ENCODE measurements at regions not wholly inside any gene's neighbourhood (a gene's known extent, or its start where the extent isn't known, plus 50 kb on each side); places are given as distances from the start of the nearest gene placed in this dataset.

DNA sequence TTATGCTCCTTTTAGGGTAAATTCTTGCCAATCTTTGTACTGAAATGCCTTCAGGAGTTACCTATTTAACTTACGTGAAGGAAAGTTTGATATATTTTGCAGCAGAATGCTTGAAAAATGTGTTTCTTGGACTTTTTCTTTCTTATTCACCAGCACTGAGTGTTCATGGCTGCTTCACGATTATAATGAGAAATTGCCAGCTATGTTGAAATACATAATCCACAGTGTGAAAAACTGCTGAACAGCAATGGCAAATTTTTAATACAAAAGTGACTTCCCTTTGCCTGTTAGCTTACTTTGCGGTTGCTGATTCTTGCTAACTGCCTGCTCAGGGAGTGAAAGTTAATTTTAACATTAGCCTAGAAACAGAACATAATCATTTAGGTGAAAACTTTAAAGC, 153.8 kb upstream of the SLC4A4 start:
- no peaks in the 10 kb centered on the region for H3K9me3 ChIP-seq (replicated peaks; ENCODE audit: control insufficient read depth, insufficient read depth, low read length)
- BruUV-seq (replicated peaks): no TSS peak
- H3K4me2 ChIP-seq (ENCODE audit: control insufficient read depth, insufficient read depth): no peak overlapping the region
- no peak overlapping the region for H3K9ac ChIP-seq (ENCODE audit: control insufficient read depth, insufficient read depth, low read length)
- WGBS (ENCODE audit: insufficient coverage, insufficient replicate concordance, low lambda C conversion rate, missing lambda C conversion rate): 62% methylated on average over 3 of the region's 3 CpGs
- DNase-seq (ENCODE audit: low read depth, low spot score) (no peak), ATAC-seq (no peak), FAIRE-seq (no peak)
- no peaks in the 10 kb centered on the region for H3K4me1 ChIP-seq (ENCODE audit: control insufficient read depth, insufficient read depth, low read length)
- no peak for TF ChIP-seq PAX8 (IDR thresholded peaks at IDR 0.05)
- TF ChIP-seq NRF1 (conservative IDR thresholded peaks at IDR 0.05; ENCODE audit: low read depth, low read length): no peak
- TF ChIP-seq ZNF24 (IDR thresholded peaks at IDR 0.05): no peak
- TF ChIP-seq SIX5 (IDR thresholded peaks at IDR 0.05; ENCODE audit: low read depth, low read length, severe bottlenecking): no peak
- TF ChIP-seq BMI1 (IDR thresholded peaks at IDR 0.05; ENCODE audit: borderline replicate concordance): no peak
- no peak for TF ChIP-seq KAT2A (conservative IDR thresholded peaks at IDR 0.05; ENCODE audit: control insufficient read depth, low read depth, low read length)
- no peak for TF ChIP-seq TAF1 (IDR thresholded peaks at IDR 0.05; ENCODE audit: borderline replicate concordance, low read depth, low read length)
- no peak for TF ChIP-seq RFX5 (IDR thresholded peaks at IDR 0.05; ENCODE audit: low read depth, low read length)
- no peak for TF ChIP-seq ZZZ3 (IDR thresholded peaks at IDR 0.05; ENCODE audit: control insufficient read depth, insufficient read length, low read depth)
- TF ChIP-seq PAX5 (IDR thresholded peaks at IDR 0.05; ENCODE audit: borderline replicate concordance, low read depth, low read length): no peak
- TF ChIP-seq CREB1 (IDR thresholded peaks at IDR 0.05; ENCODE audit: low read depth): no peak
- TF ChIP-seq, protein P1, sequence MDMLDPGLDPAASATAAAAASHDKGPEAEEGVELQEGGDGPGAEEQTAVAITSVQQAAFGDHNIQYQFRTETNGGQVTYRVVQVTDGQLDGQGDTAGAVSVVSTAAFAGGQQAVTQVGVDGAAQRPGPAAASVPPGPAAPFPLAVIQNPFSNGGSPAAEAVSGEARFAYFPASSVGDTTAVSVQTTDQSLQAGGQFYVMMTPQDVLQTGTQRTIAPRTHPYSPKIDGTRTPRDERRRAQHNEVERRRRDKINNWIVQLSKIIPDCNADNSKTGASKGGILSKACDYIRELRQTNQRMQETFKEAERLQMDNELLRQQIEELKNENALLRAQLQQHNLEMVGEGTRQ (IDR thresholded peaks at IDR 0.05; ENCODE audit: borderline replicate concordance, low read depth, low read length): no peak
- no peak for TF ChIP-seq MEF2B (IDR thresholded peaks at IDR 0.05; ENCODE audit: partially characterized antibody, poor library complexity, severe bottlenecking)
- no peak for TF ChIP-seq IKZF1 (conservative IDR thresholded peaks at IDR 0.05)
- no peak for TF ChIP-seq BHLHE40 (IDR thresholded peaks at IDR 0.05; ENCODE audit: borderline replicate concordance in 1 of 2, low read depth in 2 of 2, low read length in 1 of 2)
- TF ChIP-seq JUNB (IDR thresholded peaks at IDR 0.05): no peak
- TF ChIP-seq, protein P2, sequence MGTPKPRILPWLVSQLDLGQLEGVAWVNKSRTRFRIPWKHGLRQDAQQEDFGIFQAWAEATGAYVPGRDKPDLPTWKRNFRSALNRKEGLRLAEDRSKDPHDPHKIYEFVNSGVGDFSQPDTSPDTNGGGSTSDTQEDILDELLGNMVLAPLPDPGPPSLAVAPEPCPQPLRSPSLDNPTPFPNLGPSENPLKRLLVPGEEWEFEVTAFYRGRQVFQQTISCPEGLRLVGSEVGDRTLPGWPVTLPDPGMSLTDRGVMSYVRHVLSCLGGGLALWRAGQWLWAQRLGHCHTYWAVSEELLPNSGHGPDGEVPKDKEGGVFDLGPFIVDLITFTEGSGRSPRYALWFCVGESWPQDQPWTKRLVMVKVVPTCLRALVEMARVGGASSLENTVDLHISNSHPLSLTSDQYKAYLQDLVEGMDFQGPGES (IDR thresholded peaks at IDR 0.05): no peak
- TF ChIP-seq EED (IDR thresholded peaks at IDR 0.05; ENCODE audit: low read depth): no peak
- TF ChIP-seq, protein P3, sequence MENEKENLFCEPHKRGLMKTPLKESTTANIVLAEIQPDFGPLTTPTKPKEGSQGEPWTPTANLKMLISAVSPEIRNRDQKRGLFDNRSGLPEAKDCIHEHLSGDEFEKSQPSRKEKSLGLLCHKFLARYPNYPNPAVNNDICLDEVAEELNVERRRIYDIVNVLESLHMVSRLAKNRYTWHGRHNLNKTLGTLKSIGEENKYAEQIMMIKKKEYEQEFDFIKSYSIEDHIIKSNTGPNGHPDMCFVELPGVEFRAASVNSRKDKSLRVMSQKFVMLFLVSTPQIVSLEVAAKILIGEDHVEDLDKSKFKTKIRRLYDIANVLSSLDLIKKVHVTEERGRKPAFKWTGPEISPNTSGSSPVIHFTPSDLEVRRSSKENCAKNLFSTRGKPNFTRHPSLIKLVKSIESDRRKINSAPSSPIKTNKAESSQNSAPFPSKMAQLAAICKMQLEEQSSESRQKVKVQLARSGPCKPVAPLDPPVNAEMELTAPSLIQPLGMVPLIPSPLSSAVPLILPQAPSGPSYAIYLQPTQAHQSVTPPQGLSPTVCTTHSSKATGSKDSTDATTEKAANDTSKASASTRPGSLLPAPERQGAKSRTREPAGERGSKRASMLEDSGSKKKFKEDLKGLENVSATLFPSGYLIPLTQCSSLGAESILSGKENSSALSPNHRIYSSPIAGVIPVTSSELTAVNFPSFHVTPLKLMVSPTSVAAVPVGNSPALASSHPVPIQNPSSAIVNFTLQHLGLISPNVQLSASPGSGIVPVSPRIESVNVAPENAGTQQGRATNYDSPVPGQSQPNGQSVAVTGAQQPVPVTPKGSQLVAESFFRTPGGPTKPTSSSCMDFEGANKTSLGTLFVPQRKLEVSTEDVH (IDR thresholded peaks at IDR 0.05; ENCODE audit: low read depth, partially characterized antibody): no peak
- ChIA-PET RAD21 (ENCODE audit: unreplicated experiment) (interaction anchor here (0.5 to 1.5 kb wide), 3 partner anchors 227 to 1101 kb away, joined by 3 to 6 read pairs (median 5); no protein-coding TSS in a partner anchor), CTCF (interaction anchor here (0.9 to 3.2 kb wide), 17 partner anchors 10 to 1118 kb away, joined by 3 to 17 read pairs (median 4); no protein-coding TSS in a partner anchor), POLR2A (no interaction called here), SMC1A (ENCODE audit: uncharacterized antibody, unreplicated experiment) (interaction anchor here (0.9 to 1.6 kb wide), 5 partner anchors 10 to 524 kb away, joined by 3 to 6 read pairs (median 4); no protein-coding TSS in a partner anchor)
- peaks cover 5 to 24% of the 10 kb centered on the region in 2 experiments for H3K27me3 ChIP-seq (replicated peaks in 1 of 2; ENCODE audit: control insufficient read depth in 2 of 2, insufficient read depth in 2 of 2, low read length in 1 of 2)
- no peaks in the 10 kb centered on the region for H3K36me3 ChIP-seq (ENCODE audit: control insufficient read depth in 2 of 2, insufficient read depth in 2 of 2, low read length in 1 of 2)
- H2AFZ ChIP-seq (ENCODE audit: control insufficient read depth, low read depth, low read length): no peak overlapping the region
- H4K20me1 ChIP-seq (ENCODE audit: control insufficient read depth, insufficient read depth): no peaks in the 10 kb centered on the region
- in situ Hi-C loops (cut with MboI) (no loop called here), intact Hi-C loops (cut with micrococcal nuclease; ENCODE audit: unreplicated experiment) (loop anchor here (2.0 to 10.0 kb wide), 3 partner anchors 368 to 580 kb away; no protein-coding TSS in a partner anchor)
- H3K79me2 ChIP-seq (ENCODE audit: control insufficient read depth, insufficient read depth, low read length): no peaks in the 10 kb centered on the region
- no peak overlapping the region for H3K27ac ChIP-seq (ENCODE audit: control insufficient read depth, insufficient read depth)
- H3K4me3 ChIP-seq: no peak overlapping the region
